ENCODE measurements at regions not wholly inside any gene's neighbourhood (a gene's known extent, or its start where the extent isn't known, plus 50 kb on each side); places are given as distances from the start of the nearest gene placed in this dataset.
A peak's percentile ranks its signal among the peaks of the same experiment; 100 is the strongest.

DNA sequence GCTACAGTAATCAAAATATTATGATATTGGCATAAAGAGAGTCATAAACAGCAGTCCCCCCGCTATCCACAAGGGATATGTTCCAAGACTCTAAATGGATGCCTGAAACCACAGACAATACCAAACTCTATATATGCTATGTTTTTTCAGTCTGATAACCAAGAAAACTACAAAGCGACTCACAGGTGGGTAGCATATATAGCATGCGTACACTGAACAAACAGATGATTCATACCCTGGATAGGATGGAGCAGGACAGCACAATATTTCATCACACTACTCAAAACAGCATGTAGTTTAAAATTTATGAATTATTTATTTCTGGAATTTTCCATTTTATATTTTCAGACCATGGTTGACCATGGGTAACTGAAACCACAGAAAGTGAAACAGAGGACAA, 87.0 kb upstream of the PPP2R3A start:
- no peak for DNase-seq

DNA sequence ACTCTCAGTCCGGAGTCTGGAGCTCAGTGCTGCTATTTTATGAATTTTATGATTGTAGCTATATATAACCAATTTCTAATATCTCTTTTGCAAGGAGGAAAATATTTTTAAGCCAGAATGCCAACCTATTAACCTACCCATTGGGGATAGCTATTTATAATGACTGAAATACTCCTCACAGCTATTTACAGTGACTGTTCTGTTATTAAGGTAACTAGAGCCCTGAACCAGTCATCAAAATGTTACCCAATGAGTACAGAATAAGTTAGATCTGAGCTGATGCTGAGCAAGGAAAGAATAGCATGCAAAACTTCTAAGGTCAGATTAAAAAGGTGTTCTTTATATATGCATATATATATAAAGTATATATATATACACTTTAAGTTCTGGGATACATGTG, 79.6 kb upstream of the PPP2R3A start:
- DNase-seq, result no peak

DNA sequence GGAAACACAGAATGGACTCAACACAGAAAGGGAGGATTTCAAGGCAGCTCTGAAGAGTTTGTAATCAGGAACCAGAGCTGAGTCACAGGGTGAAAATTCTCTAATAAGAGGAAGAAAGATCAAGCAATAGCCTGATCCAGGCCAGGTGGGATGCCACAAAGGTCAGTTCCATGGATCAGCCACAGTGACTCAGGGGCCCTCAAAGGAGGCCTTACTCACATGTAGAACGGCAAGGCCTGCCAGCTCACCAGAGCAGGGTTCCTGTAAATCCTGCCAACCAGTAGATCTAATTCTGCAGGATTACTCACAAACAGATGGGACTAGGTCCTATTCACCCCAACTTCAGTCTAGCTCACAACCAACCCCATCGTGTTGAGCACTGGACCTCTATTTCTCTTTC, 78.3 kb upstream of the PPP2R3A start:
- no peak for DNase-seq

DNA sequence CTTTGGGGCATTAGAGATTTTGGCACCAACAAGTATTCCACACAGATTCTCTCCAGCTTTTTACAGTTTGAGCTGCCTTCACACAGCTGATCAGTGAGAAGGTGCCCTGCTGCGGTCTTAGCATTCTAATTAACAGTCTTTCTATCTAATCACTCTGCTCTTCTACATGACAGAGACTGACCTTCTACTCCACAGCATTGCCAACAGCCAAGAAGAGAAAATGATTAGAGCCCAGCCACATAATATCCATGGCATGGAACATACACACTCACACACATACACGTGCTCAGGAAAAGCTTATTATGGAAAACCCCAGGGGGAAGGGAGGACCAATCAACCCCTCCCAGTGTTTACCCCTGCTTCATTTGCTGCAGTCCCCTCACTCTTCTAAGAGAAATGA, 76.1 kb upstream of the PPP2R3A start:
- no peak for DNase-seq

DNA sequence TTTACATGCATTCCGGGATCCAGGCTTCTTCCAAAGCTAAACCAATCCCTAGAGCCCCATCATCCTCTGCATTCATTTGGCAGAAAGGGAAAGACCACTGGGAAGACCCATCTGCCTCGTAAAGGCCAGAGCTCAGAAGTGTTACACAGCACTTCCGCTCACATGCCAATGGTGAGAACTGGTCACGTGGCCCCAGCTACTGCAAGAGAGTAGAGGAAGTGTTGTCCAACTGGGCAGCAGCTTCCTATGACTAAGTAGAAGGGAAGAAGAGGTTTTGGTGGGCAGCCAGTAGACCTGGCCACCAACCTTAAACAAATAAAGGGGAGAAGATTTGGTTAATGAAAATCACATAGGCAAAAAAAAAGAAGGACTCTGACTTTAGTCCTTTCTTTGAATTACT, 74.4 kb upstream of the PPP2R3A start:
- no peak for DNase-seq

DNA sequence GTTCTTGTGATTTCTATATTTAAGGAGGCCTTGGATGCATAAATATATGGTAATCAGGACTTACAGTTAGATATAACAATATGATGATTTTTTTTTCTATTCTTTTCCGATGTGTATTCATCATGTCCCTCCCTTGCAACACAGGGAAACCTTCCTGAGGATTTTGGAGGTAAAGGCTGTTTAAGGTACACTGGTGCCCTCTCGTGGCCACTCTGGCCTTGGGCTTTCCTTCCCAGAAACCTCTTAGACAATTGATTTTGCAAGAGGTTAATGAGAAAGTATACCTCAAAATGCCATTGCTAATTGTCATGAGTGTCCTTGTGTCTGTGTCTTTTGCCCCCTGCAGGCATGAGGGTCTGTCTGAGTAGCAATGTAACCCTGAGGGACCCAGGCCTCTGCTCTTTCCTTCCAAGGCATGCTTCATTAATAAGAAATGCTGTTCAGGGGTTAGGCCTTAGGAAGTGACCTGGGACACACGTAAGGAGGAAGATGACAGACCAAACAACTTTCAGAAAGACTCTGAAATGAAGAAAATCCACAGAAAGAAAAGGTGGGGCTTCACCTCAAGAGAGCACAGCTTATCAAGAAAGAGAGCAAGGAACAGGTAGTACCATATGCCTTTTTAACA, 70.3 kb upstream of the PPP2R3A start:
- DNase-seq, result peak; percentile 63 to 64

DNA sequence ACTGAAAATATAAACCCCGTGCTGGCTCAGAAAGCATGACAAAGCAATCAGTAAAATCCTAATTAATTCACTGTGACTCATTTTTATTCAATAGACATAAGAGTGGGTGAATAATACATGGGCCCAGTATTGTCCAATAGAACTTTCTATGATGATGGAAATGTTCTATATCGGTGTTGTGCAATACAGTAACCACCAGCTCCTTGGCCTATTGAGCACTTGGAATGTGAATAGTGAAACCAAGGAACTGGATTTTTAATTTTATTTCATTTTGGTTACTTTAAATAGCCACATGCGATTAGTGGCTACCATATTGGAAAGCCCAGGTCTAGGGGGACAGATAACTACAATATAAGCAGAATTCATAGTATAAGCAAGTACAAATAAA, 69.8 kb upstream of the PPP2R3A start:
- DNase-seq, result no peak

DNA sequence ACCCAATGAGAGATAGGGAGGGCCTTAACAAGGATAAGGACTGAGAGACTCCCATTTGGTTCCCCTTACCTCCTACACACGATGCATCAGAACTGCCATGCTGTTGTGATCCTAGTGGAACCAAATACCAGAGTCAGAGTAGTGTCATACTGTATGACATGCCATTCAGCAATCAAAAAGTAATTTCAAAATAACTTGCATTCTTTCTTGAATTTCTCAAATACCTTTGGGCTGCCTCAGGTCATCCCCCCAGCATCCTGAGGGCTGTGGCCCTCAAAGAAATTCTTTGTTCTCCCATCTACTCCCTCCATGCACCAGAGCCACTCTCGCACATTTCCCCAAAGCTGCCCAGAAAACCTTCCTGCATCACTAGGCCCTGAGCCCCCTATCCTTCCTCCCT, 68.9 kb upstream of the PPP2R3A start:
- no peak for DNase-seq

DNA sequence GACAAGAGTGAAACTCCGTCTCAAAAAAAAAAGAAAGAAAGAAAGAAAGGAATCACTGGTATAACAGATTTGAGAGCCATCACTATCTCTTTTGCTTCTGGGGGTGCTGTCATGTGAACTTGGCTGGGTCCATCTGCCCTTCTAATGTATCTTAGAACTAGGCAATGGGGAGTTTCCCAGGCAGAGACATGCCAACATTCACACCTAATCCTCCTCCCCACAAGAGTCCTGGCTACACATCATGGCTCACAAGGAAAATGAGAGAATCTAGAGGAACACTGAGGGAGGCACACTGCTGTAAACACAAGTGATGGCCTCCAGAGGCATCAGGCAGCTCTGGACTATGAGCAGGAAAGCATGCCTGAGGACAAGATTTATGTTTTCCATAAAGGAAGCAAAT, 67.8 kb upstream of the PPP2R3A start:
- no peak for DNase-seq

DNA sequence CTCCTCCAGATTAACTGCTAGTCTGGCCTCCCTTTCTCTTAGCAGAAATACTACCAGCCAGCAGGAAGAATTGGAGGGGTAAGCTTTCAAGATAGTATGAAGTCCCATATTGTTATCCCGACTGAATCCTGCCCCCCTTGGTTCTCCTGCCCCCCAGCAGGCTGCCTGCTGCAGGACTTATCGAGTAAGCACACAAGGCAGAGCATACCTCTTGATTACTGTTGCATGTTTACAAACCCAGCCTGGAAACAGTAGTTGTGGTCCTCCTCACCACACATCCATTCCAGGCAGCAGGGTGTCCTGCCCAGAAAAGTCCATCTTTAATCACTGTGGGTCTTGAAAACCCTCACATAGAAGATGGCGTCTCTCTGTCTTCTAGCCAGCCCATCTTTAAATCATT, 66.8 kb upstream of the PPP2R3A start:
- DNase-seq, result no peak

DNA sequence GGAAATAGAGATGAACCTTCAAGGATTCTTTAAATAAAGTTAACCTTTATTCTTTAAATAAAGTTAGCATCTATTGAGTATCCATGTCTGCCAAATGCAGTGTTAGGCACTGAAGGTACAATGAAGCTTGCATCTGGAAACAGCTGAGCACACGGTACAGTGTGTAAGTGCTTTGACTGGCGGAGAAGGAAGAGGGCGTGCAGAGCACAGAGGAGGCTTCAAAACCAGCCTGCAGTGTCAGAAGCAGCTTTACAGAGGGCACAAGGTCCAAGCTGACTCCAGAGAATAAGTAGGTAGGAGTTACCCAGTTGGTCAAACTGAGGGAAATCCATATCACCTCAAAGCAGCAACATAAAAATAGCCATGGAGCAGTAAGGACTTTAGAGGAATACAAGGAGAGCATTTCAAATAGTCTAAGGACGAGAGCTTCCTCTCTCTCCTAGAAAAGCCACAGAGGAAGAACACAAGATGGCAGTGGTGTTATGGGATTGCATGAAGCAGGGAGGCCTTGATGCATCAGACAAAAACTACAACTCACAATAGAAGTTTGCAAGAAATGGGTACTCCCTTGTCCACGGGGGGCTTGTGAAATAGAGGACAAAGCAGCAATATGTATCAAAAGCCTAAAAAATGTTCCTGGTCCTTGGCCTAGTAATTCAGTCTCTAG, 60.3 kb upstream of the PPP2R3A start:
- no peak for DNase-seq

DNA sequence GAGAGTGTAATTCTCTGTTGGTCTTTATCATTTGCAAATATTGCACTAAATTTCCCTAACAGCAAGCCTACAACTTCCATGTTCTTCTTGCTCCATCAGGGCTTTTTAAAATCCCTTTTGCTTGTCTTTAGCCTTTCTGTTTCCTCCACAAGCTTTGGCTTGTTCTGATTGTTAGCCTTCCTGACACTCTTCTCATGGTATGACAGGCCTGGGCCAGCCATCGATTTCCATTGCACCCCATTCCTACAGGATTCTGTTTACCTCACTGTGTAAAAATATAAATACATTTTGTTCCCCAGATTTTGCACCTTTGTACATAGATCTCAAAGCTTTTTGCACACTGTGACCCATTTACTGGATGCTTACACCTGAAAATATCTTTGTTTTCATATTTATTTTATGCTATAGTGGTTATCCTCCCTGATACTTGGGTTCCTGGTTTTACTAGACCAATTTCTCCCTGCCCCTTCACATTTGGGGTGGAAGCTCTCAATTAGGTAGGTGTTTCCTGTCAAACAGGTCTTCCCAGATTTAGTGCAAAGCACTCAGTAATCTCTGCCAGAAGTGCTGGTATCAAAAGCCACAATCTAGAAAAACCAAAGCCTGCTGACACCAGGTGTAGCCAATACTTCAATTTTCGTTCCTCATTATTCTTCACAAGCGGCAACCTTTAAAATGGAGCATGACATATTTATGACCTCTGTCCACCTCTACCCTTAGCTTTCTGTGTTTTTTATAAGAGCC, 57.9 kb upstream of the PPP2R3A start:
- no peak for DNase-seq

DNA sequence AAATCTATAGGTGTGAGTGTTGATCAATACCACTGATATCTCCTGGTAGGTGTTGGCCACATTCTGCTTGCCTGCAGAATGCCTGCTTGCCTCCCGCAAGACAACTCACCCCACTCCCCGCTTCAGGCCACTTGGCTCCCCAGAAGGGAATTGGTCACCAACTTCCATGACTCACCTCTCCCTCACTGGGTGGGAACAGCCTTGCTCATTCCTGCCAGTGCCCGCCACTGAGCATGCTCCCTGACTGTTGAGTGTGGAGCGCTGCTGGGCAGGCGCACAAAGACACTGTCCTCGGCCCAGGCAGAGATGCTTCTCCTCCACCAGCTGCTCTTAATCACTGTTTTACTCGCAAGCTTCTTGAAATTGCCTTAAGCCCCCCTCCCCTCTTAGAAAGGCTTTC, 57.3 kb upstream of the PPP2R3A start:
- DNase-seq, result no peak

DNA sequence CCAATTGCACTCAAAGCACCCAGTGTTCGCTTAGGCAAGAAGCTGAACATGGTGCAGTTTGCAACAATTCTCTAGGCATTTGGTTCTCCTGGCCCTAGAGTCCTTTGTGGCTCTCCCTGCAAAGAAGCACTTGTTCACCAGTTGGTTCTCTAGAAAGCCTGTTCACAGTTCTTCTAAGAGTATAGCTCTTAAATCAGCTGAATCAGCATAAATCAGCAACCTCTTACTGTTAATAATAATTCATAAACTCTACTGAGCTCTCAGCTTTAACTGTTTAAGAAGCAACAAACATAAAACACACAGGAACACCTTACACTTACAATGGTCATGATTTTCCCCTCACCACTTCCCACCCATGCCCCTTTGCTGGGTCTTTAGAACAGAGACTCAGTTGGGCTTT, 56.8 kb upstream of the PPP2R3A start:
- DNase-seq, result no peak

DNA sequence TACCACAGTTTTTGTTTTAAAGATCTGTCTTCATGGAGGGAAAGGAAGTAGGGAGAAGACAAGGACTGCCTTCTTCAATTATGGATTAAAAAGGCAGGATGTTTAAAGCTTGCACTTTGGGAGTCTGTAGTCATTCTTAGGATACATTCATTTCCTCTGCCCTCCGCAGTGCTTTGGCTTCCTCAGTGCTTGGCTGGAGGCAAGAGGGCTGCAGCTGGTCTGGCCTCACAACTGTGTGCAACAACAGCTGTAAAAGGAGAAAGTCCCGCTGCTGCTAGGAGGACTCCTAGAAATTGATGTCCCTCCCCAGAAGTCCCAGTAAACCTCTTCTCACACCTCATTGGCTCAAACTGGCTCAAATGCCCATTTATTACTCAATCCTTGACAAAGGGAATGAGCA, 54.4 kb upstream of the PPP2R3A start:
- no peak for DNase-seq

DNA sequence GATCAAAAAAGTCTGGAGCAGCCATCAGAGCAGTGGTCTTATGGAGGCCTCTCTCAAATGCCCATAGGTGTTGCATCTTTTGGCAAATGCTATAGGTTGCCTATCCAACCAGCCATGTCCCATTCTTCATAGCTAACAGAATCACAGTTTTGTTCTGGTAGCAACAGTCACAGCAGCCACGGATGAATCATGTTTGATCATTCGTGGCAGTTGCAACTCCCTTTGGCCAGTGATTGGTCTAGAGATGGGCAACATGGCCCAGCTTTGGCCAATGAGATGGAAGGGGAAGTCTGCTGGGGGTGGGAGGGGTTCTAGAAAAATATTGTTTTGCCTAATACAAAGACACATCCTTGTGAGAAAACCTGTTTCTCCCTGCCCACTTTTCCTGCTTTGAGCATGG, 50.3 kb upstream of the PPP2R3A start:
- DNase-seq, result no peak
